ENCODE measurements at regions not wholly inside any gene's neighbourhood (a gene's known extent, or its start where the extent isn't known, plus 50 kb on each side); places are given as distances from the start of the nearest gene placed in this dataset.

DNA sequence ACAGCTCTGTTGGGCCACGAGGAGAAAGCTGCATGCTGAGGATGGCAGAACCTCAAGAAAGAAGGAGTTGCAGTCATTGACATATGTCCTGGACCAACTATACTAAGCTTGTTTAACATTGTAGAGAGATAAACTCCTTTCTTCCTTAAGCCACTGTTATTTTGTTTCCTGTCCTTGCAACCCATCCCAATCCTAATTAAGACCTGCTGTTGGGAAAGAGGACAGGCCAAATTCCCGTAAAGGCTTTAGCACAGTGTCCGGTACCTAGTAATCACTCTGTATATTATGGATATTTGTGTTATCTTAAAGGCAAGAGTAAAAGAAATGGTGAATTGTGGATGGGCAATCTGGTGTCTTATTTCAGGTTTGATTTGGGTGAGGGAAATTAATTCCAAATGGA lies 53.5 kb upstream of the WSCD2 start:
- TF ChIP-seq, protein P1, sequence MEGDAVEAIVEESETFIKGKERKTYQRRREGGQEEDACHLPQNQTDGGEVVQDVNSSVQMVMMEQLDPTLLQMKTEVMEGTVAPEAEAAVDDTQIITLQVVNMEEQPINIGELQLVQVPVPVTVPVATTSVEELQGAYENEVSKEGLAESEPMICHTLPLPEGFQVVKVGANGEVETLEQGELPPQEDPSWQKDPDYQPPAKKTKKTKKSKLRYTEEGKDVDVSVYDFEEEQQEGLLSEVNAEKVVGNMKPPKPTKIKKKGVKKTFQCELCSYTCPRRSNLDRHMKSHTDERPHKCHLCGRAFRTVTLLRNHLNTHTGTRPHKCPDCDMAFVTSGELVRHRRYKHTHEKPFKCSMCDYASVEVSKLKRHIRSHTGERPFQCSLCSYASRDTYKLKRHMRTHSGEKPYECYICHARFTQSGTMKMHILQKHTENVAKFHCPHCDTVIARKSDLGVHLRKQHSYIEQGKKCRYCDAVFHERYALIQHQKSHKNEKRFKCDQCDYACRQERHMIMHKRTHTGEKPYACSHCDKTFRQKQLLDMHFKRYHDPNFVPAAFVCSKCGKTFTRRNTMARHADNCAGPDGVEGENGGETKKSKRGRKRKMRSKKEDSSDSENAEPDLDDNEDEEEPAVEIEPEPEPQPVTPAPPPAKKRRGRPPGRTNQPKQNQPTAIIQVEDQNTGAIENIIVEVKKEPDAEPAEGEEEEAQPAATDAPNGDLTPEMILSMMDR (IDR thresholded peaks at IDR 0.05; ENCODE audit: low read depth, low read length): no peak
- H3K9me3 ChIP-seq (ENCODE audit: low read depth): no peaks in the 10 kb centered on the region
- no peak overlapping the region for H3K27ac ChIP-seq
- no peaks in the 10 kb centered on the region for H3K27me3 ChIP-seq
- no peak for DNase-seq (ENCODE audit: low read depth in 1 of 2, low spot score in 1 of 2)
- H3K4me3 ChIP-seq: no peak overlapping the region
- peaks cover 4% of the 10 kb centered on the region for H3K4me1 ChIP-seq (ENCODE audit: low read depth)
- H3K36me3 ChIP-seq: no peaks in the 10 kb centered on the region

DNA sequence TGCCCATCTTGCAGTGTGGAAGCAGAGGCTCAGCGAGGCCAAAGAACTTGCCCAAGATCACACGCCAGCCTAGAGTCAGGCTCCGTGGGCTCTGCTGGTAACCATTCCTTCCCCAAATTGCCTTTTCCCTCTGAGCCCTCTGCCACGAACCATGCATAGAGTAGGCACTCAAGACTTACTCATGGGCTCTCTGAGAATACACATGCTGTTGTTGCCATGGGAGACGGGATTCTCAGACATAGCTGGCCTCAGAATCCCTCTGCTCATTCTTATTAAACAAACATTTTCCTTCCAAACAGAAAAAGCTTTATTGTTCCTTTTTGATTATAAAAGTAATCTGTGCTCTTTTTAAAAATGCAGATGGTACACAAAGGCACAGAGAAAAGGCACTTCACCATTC lies 52.5 kb upstream of the WSCD2 start:
- TF ChIP-seq, protein P1 (IDR thresholded peaks at IDR 0.05; ENCODE audit: low read depth, low read length): no peak
- no peaks in the 10 kb centered on the region for H3K36me3 ChIP-seq
- H3K27ac ChIP-seq: no peak overlapping the region
- no peak overlapping the region for H3K4me3 ChIP-seq
- no peak for DNase-seq (ENCODE audit: low read depth in 1 of 2, low spot score in 1 of 2)
- H3K4me1 ChIP-seq (ENCODE audit: low read depth): peaks cover 4% of the 10 kb centered on the region
- H3K9me3 ChIP-seq (ENCODE audit: low read depth): no peaks in the 10 kb centered on the region
- no peaks in the 10 kb centered on the region for H3K27me3 ChIP-seq

DNA sequence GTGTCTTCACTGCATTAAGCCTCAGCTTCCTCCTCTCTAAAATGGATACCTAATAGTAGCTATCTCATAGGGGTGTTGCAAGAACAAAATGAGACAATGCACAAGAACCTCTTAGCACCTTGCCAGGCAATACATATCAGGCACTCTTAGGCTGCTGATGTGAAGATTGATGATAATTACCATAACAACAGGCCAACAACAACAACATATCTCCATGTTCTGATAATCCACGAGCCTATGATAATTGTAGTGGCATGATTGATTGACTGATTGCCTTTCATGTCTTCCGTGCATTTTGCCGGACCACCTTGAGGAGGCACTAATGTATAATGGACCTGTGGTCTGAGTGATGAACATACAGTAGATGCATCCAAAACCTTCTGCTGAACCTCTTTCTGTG lies 50.7 kb upstream of the WSCD2 start:
- TF ChIP-seq, protein P1 (IDR thresholded peaks at IDR 0.05; ENCODE audit: low read depth, low read length): no peak
- Histone ChIP-seq H3K9me3 (ENCODE audit: low read depth) (no peaks in the 10 kb centered on the region), H3K27ac (no peak overlapping the region), H3K27me3 (no peaks in the 10 kb centered on the region), H3K36me3 (no peaks in the 10 kb centered on the region), H3K4me3 (no peak overlapping the region), H3K4me1 (ENCODE audit: low read depth) (peaks cover 4% of the 10 kb centered on the region)
- DNase-seq (ENCODE audit: low read depth in 1 of 2, low spot score in 1 of 2): no peak

All from cardiac muscle cell (in vitro differentiated cells and primary cell).